GM18498 (cell line): ENCODE measurements at regions not wholly inside any gene's neighbourhood (a gene's known extent, or its start where the extent isn't known, plus 50 kb on each side); places are given as distances from the start of the nearest gene placed in this dataset.

Experiments used
- ATAC-seq: cut with Tn5 transposase; IDR thresholded peaks from one replicate; pipeline ENCODE4 v1.9.1; 2021; ENCODE audit warnings: mild to moderate bottlenecking, moderate library complexity; ENCODE audit not compliant: unreplicated experiment

DNA sequence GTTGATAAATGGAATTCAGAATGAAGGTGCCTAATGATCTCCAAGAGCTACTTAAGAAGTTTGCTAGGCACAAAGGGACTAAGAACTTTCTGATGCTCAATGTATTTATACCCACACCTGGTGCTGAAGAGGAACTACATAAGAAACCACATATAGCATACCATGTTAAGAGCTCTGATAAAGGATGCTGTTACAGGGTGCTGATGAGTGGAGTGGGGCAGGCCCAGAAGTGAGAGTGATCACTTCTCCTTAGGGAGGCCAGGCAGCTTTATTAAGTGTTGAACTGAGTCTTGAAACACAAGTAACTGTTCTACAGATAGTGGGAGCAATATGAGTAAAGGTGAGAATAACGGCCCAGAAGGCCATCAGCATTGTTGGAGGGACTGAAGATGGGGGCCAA, 68.3 kb upstream of the CHRDL1 start:
- no peak for ATAC-seq

DNA sequence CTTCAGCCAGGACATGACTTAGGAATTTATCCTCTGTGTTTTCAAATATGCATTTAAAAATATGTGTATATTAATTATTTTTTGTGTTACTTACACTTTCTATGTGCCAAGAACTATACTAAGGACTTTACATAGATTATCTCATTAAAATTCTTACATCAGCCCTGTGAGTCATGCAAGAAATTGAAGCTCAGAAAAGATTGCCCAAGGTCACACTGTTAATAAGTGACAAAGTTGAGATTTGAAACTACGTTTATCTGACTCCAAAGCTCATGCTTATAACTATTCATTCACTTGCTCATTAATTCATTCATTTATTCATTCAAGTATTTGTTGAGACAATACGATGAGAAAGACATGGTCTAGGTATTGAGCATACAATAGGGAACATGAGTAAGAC, 62.9 kb upstream of the CHRDL1 start:
- ATAC-seq, result no peak

DNA sequence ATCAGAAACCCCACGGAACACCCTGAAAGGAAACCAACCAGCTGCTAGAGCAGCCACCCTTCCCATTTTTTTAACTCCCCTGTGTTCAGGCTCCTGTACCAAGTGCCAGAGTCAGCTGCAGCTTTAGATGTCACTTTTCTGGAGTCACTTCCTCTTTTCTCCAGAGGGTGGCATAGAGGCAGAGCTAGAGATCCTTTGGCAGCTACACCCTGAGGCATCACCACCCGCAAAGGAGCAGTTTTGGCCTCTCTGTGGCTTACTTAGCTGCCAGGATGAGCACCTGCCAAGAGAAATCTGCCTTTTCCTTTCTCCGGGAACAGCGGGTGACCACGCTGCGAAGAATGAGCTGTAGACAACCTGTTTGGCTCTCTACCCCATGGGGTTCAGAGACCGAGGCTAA, 58.0 kb upstream of the CHRDL1 start:
- no peak for ATAC-seq

DNA sequence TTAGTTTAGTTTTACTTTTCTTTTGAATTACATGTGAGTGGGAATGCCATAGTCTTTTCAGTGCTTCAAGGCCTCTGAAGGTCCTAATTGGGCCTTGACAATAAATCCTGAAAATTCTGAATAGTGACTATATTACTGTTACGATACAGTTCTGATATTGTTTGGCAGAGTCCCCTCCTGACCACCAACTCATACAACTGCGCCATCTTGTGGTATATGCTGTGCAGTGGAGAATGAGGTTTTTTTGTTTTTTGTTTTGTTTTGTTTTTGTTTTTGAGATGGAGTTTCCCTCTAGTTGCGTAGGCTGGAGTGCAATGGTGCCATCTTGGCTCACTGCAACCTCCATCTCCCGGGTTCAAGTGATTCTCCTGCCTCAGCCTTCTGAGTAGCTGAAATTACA, 56.6 kb upstream of the CHRDL1 start:
- peak; percentile 40 for ATAC-seq

DNA sequence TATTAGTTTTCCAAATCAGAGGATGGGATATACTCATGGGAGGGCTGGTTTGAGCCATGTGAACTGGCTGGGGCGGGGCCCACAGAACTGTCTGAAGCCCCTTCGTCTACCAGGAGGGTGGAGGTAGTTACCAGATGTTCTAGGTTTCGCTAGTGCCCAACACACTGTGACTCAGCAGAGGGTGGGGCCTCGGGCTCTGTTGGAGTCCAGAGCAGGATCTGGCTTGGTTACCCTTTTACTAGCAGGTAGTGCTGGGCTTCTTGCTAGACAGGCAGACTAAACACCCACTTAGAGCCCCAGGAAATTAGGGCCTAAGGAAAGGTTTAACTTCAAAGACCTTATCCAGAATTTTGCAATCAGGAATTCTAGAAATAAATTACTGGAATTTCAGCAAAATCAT, 56.2 kb upstream of the CHRDL1 start:
- peak; percentile 43 for ATAC-seq

DNA sequence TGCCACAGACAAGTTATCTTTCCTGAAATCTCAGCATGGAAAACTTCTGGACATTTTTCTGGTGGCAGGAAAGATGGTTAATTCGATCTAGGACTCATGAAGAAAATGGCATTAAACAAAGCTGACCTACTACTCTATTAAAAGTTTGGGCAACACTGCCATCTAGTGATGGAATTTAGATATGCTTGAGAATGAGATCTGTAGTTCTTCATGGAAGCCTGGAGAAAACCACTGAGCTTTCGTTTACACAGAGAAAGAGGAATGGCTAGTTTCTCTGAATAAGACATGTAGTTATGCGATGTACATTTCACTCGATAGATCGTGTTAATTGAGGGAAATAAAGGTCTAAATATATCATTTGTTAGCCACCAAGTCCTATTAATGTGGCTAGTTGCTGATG, 51.7 kb upstream of the CHRDL1 start:
- ATAC-seq, result peak; percentile 69

DNA sequence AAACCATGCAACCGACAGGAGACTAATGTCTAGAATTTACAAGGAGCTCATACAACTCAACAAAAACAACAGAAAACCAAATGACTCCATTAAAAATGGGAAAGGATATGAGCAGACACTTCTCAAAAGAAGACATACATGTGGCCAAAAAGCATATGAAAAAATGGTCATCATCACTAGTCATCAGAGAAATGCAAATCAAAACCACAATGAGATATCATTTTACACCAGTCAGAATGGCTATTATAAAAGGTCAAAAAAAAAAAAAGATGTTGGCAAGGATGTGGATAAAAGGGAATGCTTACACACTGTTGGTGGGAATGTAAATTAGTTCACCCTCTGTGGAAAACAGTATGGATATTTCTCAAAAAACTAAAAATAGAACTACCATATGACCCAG, 50.5 kb upstream of the CHRDL1 start:
- no peak for ATAC-seq
